NCI-H128 (cell line): ENCODE measurements at regions not wholly inside any gene's neighbourhood (a gene's known extent, or its start where the extent isn't known, plus 50 kb on each side); places are given as distances from the start of the nearest gene placed in this dataset.
"Not testable (repeated sequence)": the region's sequence is repeated elsewhere in the genome, so short reads cannot be mapped to it uniquely, and the experiment has no call there.

ENCODE experiments used
- DNase-seq: peaks from one replicate; lab custom pipeline; 2025; ENCODE audit not compliant: unreplicated experiment; lab: John Stamatoyannopoulos, UW

- DNase-seq: no peak
These were observed 116.5 kb downstream of the TTC6 start for GRCh38 chr14:37711831-37712475.

GRCh38 chr14:37712476-37712860, 117.0 kb downstream of the TTC6 start:
- DNase-seq: not testable (repeated sequence)

GRCh38 chr14:37712976-37713431, 117.6 kb downstream of the TTC6 start:
- DNase-seq: no peak

- DNase-seq: no peak
These were observed 124.7 kb downstream of the TTC6 start for GRCh38 chr14:37720131-37720530.

GRCh38 chr14:37721976-37722659, 126.7 kb downstream of the TTC6 start:
- no peak for DNase-seq

- no peak for DNase-seq
These were observed 128.1 kb downstream of the TTC6 start for GRCh38 chr14:37723515-37723914.

- no peak for DNase-seq
These were observed 131.3 kb downstream of the TTC6 start for GRCh38 chr14:37726708-37727107.

GRCh38 chr14:37729218-37729617, 133.8 kb downstream of the TTC6 start:
- DNase-seq: no peak

- no peak for DNase-seq
These were observed 135.7 kb downstream of the TTC6 start for GRCh38 chr14:37731094-37731493.

- no peak for DNase-seq
These were observed 150.2 kb downstream of the TTC6 start for GRCh38 chr14:37745657-37746056.

GRCh38 chr14:37746140-37746832, 150.9 kb downstream of the TTC6 start:
- DNase-seq: no peak

- DNase-seq: no peak
These were observed 158.0 kb downstream of the TTC6 start for GRCh38 chr14:37753459-37753858.

- not testable (repeated sequence) for DNase-seq
These were observed 164.8 kb downstream of the TTC6 start for GRCh38 chr14:37760275-37760674.

GRCh38 chr14:37763266-37763665, 167.8 kb downstream of the TTC6 start:
- DNase-seq: no peak

- not testable (repeated sequence) for DNase-seq
These were observed 176.9 kb downstream of the TTC6 start for GRCh38 chr14:37772283-37772682.

- DNase-seq: no peak
These were observed 181.5 kb downstream of the TTC6 start for GRCh38 chr14:37776791-37777499.

- no peak for DNase-seq
These were observed 182.9 kb downstream of the TTC6 start for GRCh38 chr14:37778135-37778943.

- DNase-seq: no peak
These were observed 184.1 kb downstream of the TTC6 start for GRCh38 chr14:37779480-37779879.

GRCh38 chr14:37780731-37781130, 185.3 kb downstream of the TTC6 start:
- DNase-seq: not testable (repeated sequence)

GRCh38 chr14:37784203-37784826, 188.9 kb downstream of the TTC6 start:
- DNase-seq: not testable (repeated sequence)
